ENCODE measurements at regions not wholly inside any gene's neighbourhood (a gene's known extent, or its start where the extent isn't known, plus 50 kb on each side); places are given as distances from the start of the nearest gene placed in this dataset.

- no peak for TF ChIP-seq CTCF (IDR thresholded peaks at IDR 0.05; ENCODE audit: low read depth, low read length)
- TF ChIP-seq EZH2phosphoT487 (IDR thresholded peaks at IDR 0.05; ENCODE audit: low read depth) = no peak
These were observed 54.7 kb upstream of the CLDN14 start for GRCh38 chr21:36534656-36535055.
